Endothelial cell of umbilical vein (primary cell): ENCODE measurements at regions not wholly inside any gene's neighbourhood (a gene's known extent, or its start where the extent isn't known, plus 50 kb on each side); places are given as distances from the start of the nearest gene placed in this dataset.

ENCODE experiments used
- BruUV-seq: library from RNA; stranded (reverse); fragments of 400-500 nt; replicated peaks from 2 replicates; lab custom pipeline; 2021; lab: Mats Ljungman, UMichigan
- CTCF ChIA-PET: fragments of 300-600, 350-600 bp; sonication (Branson Sonifier 250); formaldehyde crosslinking; loops from one replicate; lab custom pipeline; 2021; ENCODE audit warnings: antibody characterized with exemption, inconsistent platforms; lab: Charles Lee
- POLR2A ChIA-PET: fragments of 300-600, 350-600 bp; sonication (Branson Sonifier 250); formaldehyde crosslinking; loops from one replicate; lab custom pipeline; 2021; ENCODE audit warnings: antibody characterized with exemption, inconsistent platforms; lab: Charles Lee
- DNase-seq: peaks from one replicate; pipeline ENCODE4 v3.0.0-alpha.2; 2011; ENCODE audit warnings: low read depth, low spot score
- FAIRE-seq: peaks from 2 replicates; lab custom pipeline; 2011; peaks lifted over from hg19 to GRCh38; lab: Jason Lieb, UNC
- H2AFZ ChIP-seq: 2 replicates; pipeline ENCODE4 v1.6.0; 2012; ENCODE audit warnings: low read depth, low read length, control low read depth, inconsistent platforms
- H3K27ac ChIP-seq: 2 replicates; pipeline ENCODE4 v1.5.1; 2011; ENCODE audit warnings: low read depth, mild to moderate bottlenecking, control low read depth, low read length, moderate library complexity; ENCODE audit not compliant: insufficient read depth
- H3K27me3 ChIP-seq, 2 experiments: 2 replicates each; pipeline versions ENCODE4 v1.6.0 to v1.6.1; 2011; ENCODE audit warnings: low read length in 2 of 2, mixed read lengths in 1 of 2; ENCODE audit not compliant: control insufficient read depth in 2 of 2, insufficient read depth in 2 of 2
- H3K36me3 ChIP-seq, 2 experiments: 2 replicates in 1 of 2; 3 replicates in 1 of 2; pipeline ENCODE4 v1.5.1; 2011; ENCODE audit warnings: low read length in 2 of 2, mild to moderate bottlenecking in 1 of 2, moderate library complexity in 1 of 2; ENCODE audit not compliant: control insufficient read depth in 2 of 2, insufficient read depth in 2 of 2; ENCODE audit errors: extremely low read depth in 1 of 2
- H3K4me1 ChIP-seq: 3 replicates; pipeline ENCODE4 v1.5.1; 2011; ENCODE audit warnings: mild to moderate bottlenecking, low read length; ENCODE audit not compliant: control insufficient read depth, insufficient read depth; ENCODE audit errors: extremely low read depth
- H3K4me2 ChIP-seq: 2 replicates; pipeline ENCODE4 v1.6.1; 2011; ENCODE audit warnings: low read length, control low read depth, mixed read lengths; ENCODE audit not compliant: insufficient read depth
- H3K4me3 ChIP-seq, 3 experiments: fragments of 200-600 bp in 1 of 3; sonication (generic), shearing (Covaris generic) in 1 of 3; replicated peaks in 1 of 3; 2 replicates each; pipeline ENCODE4 v1.5.1; 2011 to 2016; ENCODE audit warnings: control low read depth in 3 of 3, low read length in 3 of 3, mild to moderate bottlenecking in 2 of 3, inconsistent platforms in 1 of 3, low read depth in 1 of 3, moderate library complexity in 1 of 3; ENCODE audit not compliant: insufficient read depth in 1 of 3
- H3K79me2 ChIP-seq: 2 replicates; pipeline ENCODE4 v1.6.0; 2012; ENCODE audit warnings: low read length, inconsistent platforms; ENCODE audit not compliant: control insufficient read depth, insufficient read depth
- H3K9ac ChIP-seq: replicated peaks from 2 replicates; pipeline ENCODE3; 2011; ENCODE audit warnings: low read length, control low read depth; ENCODE audit not compliant: insufficient read depth; ENCODE audit errors: extremely low read depth
- H3K9me1 ChIP-seq: replicated peaks from 3 replicates; pipeline ENCODE4 v1.6.0; 2011; ENCODE audit warnings: mild to moderate bottlenecking, low read length; ENCODE audit not compliant: control insufficient read depth, insufficient read depth; ENCODE audit errors: extremely low read depth
- H3K9me3 ChIP-seq: replicated peaks from 2 replicates; pipeline ENCODE4 v1.5.1; 2012; ENCODE audit warnings: low read length, inconsistent platforms; ENCODE audit not compliant: control insufficient read depth, insufficient read depth
- H4K20me1 ChIP-seq: replicated peaks from 2 replicates; pipeline ENCODE3; 2011; ENCODE audit warnings: mild to moderate bottlenecking, low read length; ENCODE audit not compliant: control insufficient read depth, insufficient read depth; ENCODE audit errors: extremely low read depth
- EZH2 ChIP-seq: IDR thresholded peaks from 2 replicates; pipeline ENCODE4 v1.6.1; 2012; ENCODE audit warnings: borderline replicate concordance, low read depth, mild to moderate bottlenecking, moderate library complexity, low read length, inconsistent platforms; ENCODE audit not compliant: severe bottlenecking
- FOS ChIP-seq: IDR thresholded peaks from 2 replicates; pipeline ENCODE4 v1.6.1; 2011; ENCODE audit warnings: mild to moderate bottlenecking, low read length, moderate library complexity, borderline replicate concordance; ENCODE audit not compliant: insufficient read depth
- GATA2 ChIP-seq: IDR thresholded peaks from 2 replicates; pipeline ENCODE4 v1.7.0; 2011; ENCODE audit warnings: low read depth, mild to moderate bottlenecking, moderate library complexity, mixed read lengths, low read length; ENCODE audit not compliant: insufficient read length, insufficient read depth
- JUN ChIP-seq: IDR thresholded peaks from 2 replicates; pipeline ENCODE4 v1.6.1; 2011; ENCODE audit warnings: borderline replicate concordance, low read depth; ENCODE audit not compliant: insufficient read length, insufficient read depth
- MYC ChIP-seq: IDR thresholded peaks from one replicate; pipeline ENCODE4 v1.6.1; 2011; ENCODE audit warnings: mild to moderate bottlenecking, low read depth, low read length
- POLR2A ChIP-seq: IDR thresholded peaks from 2 replicates; pipeline ENCODE4 v1.6.1; 2012; ENCODE audit warnings: low read depth, mild to moderate bottlenecking, control low read depth, low read length
- POLR2AphosphoS5 ChIP-seq: IDR thresholded peaks from 2 replicates; pipeline ENCODE4 v1.6.1; 2012; ENCODE audit warnings: low read depth, mild to moderate bottlenecking, control low read depth, low read length, moderate library complexity; ENCODE audit not compliant: insufficient read depth
- dilution Hi-C: fragments of 300-500 bp; cut with MboI; formaldehyde crosslinking; loops from one replicate; pipeline ENCODE4 v1.15.0; 2019; ENCODE audit warnings: low sequenced_read_pairs; ENCODE audit not compliant: extremely low pct_ligation_motif_present
- intact Hi-C: fragments of 100-400 bp; cut with micrococcal nuclease; formaldehyde crosslinking; loops from one replicate; pipeline ENCODE4 v1.10.0; 2022
- TF ChIP-seq, protein P1 (sequence below), 2 donors: IDR thresholded peaks; 1 replicate in 1 of 2; 2 replicates in 1 of 2; pipeline ENCODE4 v1.5.1; 2011; ENCODE audit warnings: low read length in 2 of 2, mild to moderate bottlenecking in 2 of 2, moderate library complexity in 2 of 2, control low read depth in 1 of 2, inconsistent platforms in 1 of 2, low read depth in 1 of 2; ENCODE audit not compliant: insufficient read depth in 1 of 2; ENCODE audit errors: extremely low read depth in 1 of 2
- TF ChIP-seq, protein P2 (sequence below): IDR thresholded peaks from 2 replicates; pipeline ENCODE4 v1.6.1; 2011; ENCODE audit not compliant: insufficient read depth, insufficient read length

DNA sequence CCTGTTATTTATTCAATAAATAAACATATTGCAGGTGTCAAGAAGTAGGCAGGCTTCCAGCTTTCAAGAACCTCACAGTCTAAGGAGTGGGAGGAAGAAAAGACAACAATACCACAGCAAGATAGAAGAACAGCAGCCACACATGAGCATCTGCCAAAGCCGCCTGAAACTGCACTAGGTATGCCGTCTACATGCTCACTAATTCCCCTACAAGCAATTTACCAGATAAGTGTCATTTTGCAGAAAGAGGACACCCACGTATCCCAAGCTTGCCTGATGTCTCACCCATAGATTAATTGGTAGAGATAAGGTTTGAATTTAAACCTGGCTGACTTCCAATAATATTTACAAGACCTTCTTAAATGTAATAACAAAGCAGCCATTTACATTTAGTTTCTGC is 439.4 kb upstream of the CPEB2 start:
- ChIA-PET CTCF (no interaction called here), POLR2A (no interaction called here)
- intact Hi-C loops, result no loop called here
- DNase-seq (no peak), FAIRE-seq (no peak)
- no peaks in the 10 kb centered on the region for H3K9me1 ChIP-seq
- no peaks in the 10 kb centered on the region for H3K79me2 ChIP-seq
- BruUV-seq, result no TSS peak
- H2AFZ ChIP-seq, result no peak overlapping the region
- dilution Hi-C loops, result no loop called here
- no peak for TF ChIP-seq POLR2A
- TF ChIP-seq MYC, result no peak
- TF ChIP-seq, protein P1, sequence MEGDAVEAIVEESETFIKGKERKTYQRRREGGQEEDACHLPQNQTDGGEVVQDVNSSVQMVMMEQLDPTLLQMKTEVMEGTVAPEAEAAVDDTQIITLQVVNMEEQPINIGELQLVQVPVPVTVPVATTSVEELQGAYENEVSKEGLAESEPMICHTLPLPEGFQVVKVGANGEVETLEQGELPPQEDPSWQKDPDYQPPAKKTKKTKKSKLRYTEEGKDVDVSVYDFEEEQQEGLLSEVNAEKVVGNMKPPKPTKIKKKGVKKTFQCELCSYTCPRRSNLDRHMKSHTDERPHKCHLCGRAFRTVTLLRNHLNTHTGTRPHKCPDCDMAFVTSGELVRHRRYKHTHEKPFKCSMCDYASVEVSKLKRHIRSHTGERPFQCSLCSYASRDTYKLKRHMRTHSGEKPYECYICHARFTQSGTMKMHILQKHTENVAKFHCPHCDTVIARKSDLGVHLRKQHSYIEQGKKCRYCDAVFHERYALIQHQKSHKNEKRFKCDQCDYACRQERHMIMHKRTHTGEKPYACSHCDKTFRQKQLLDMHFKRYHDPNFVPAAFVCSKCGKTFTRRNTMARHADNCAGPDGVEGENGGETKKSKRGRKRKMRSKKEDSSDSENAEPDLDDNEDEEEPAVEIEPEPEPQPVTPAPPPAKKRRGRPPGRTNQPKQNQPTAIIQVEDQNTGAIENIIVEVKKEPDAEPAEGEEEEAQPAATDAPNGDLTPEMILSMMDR (IDR thresholded peaks at IDR 0.05; ENCODE audit: extremely low read depth in 1 of 2, insufficient read depth in 1 of 2, low read depth in 1 of 2, low read length in 2 of 2), result no peak
- TF ChIP-seq, protein P2, sequence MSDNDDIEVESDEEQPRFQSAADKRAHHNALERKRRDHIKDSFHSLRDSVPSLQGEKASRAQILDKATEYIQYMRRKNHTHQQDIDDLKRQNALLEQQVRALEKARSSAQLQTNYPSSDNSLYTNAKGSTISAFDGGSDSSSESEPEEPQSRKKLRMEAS, result no peak
- TF ChIP-seq JUN, result no peak
- TF ChIP-seq EZH2, result no peak
- no peak for TF ChIP-seq POLR2AphosphoS5
- TF ChIP-seq GATA2, result no peak
- TF ChIP-seq FOS, result no peak
- H3K9ac ChIP-seq, result no peak overlapping the region
- no peaks in the 10 kb centered on the region for H3K27me3 ChIP-seq
- no peaks in the 10 kb centered on the region for H3K9me3 ChIP-seq
- H3K4me1 ChIP-seq, result no peaks in the 10 kb centered on the region
- no peak overlapping the region for H3K27ac ChIP-seq
- H4K20me1 ChIP-seq, result no peaks in the 10 kb centered on the region
- H3K4me2 ChIP-seq, result no peak overlapping the region
- H3K4me3 ChIP-seq, result no peak overlapping the region
- no peaks in the 10 kb centered on the region for H3K36me3 ChIP-seq
